ENCODE measurements at regions not wholly inside any gene's neighbourhood (a gene's known extent, or its start where the extent isn't known, plus 50 kb on each side); places are given as distances from the start of the nearest gene placed in this dataset.

- TF ChIP-seq CTCF (IDR thresholded peaks at IDR 0.05) (no peak), POLR2A (IDR thresholded peaks at IDR 0.05) (no peak)
Observed at GRCh38 chr5:62920856-62921255, 342.2 kb downstream of the LRRC70 start.
